ENCODE measurements at regions not wholly inside any gene's neighbourhood (a gene's known extent, or its start where the extent isn't known, plus 50 kb on each side); places are given as distances from the start of the nearest gene placed in this dataset.

- no peak for TF ChIP-seq POLR2A (IDR thresholded peaks at IDR 0.05; ENCODE audit: low read depth, low read length)
- TF ChIP-seq POLR2AphosphoS5 (IDR thresholded peaks at IDR 0.05; ENCODE audit: low read depth, low read length): no peak
- TF ChIP-seq SPI1 (IDR thresholded peaks at IDR 0.05; ENCODE audit: low read depth, low read length): no peak
- no peak for TF ChIP-seq TAF1 (IDR thresholded peaks at IDR 0.05; ENCODE audit: low read depth, low read length)
- no peak for TF ChIP-seq POU2F2 (IDR thresholded peaks at IDR 0.05; ENCODE audit: low read depth, low read length)
- no peak for TF ChIP-seq PAX5 (IDR thresholded peaks at IDR 0.05; ENCODE audit: insufficient read depth, low read length, severe bottlenecking)
Observed at GRCh38 chr5:42005561-42006153, 80.6 kb downstream of the FBXO4 start.

All from GM12891 (cell line).